Keratinocyte (primary cell): ENCODE measurements at regions not wholly inside any gene's neighbourhood (a gene's known extent, or its start where the extent isn't known, plus 50 kb on each side); places are given as distances from the start of the nearest gene placed in this dataset.

Source experiments
- DNase-seq: peaks from one replicate; pipeline ENCODE4 v3.0.0-alpha.2; 2011; ENCODE audit warnings: low read depth, missing footprints, low spot score
- FAIRE-seq: peaks from 2 replicates; lab custom pipeline; 2011; peaks lifted over from hg19 to GRCh38; lab: Jason Lieb, UNC
- H2AFZ ChIP-seq: 2 replicates; pipeline ENCODE4 v1.6.0; 2012; ENCODE audit warnings: low read length, control low read depth, inconsistent platforms; ENCODE audit not compliant: control insufficient read depth
- H3K27ac ChIP-seq: 2 replicates; pipeline ENCODE4 v1.5.1; 2011; ENCODE audit warnings: low read length; ENCODE audit not compliant: control insufficient read depth, insufficient read depth
- H3K27me3 ChIP-seq: 3 replicates; pipeline ENCODE4 v1.6.0; 2011; ENCODE audit warnings: low read length; ENCODE audit not compliant: control insufficient read depth, insufficient read depth; ENCODE audit errors: extremely low read depth
- H3K36me3 ChIP-seq, 2 experiments: 2 replicates in 1 of 2; 3 replicates in 1 of 2; pipeline ENCODE4 v1.5.1; 2011; ENCODE audit warnings: low read length in 2 of 2, mild to moderate bottlenecking in 1 of 2; ENCODE audit not compliant: control insufficient read depth in 2 of 2, insufficient read depth in 2 of 2; ENCODE audit errors: extremely low read depth in 1 of 2
- H3K4me1 ChIP-seq: 3 replicates; pipeline ENCODE4 v1.5.1; 2011; ENCODE audit warnings: low read length; ENCODE audit not compliant: control insufficient read depth, insufficient read depth; ENCODE audit errors: extremely low read depth
- H3K4me2 ChIP-seq: 3 replicates; pipeline ENCODE4 v1.6.0; 2011; ENCODE audit warnings: low read depth, low read length; ENCODE audit not compliant: control insufficient read depth, insufficient read depth; ENCODE audit errors: extremely low read depth
- H3K4me3 ChIP-seq, 3 experiments: fragments of 200-600 bp in 1 of 3; sonication (generic) in 1 of 3; 2 replicates in 2 of 3; 3 replicates in 1 of 3; pipeline ENCODE4 v1.5.1; 2011 to 2016; ENCODE audit warnings: low read length in 3 of 3, mild to moderate bottlenecking in 3 of 3, control low read depth in 2 of 3, inconsistent platforms in 1 of 3, low read depth in 1 of 3, mixed read lengths in 1 of 3, mixed run types in 1 of 3, moderate library complexity in 1 of 3; ENCODE audit not compliant: control insufficient read depth in 2 of 3, insufficient read depth in 2 of 3; ENCODE audit errors: extremely low read depth in 1 of 3
- H3K79me2 ChIP-seq: 2 replicates; pipeline ENCODE4 v1.6.0; 2012; ENCODE audit warnings: low read length; ENCODE audit not compliant: control insufficient read depth, insufficient read depth
- H3K9ac ChIP-seq: 3 replicates; pipeline ENCODE4 v1.6.0; 2011; ENCODE audit warnings: low read length; ENCODE audit not compliant: control insufficient read depth, insufficient read depth; ENCODE audit errors: extremely low read depth
- H3K9me1 ChIP-seq: 3 replicates; pipeline ENCODE4 v1.6.0; 2011; ENCODE audit warnings: low read length; ENCODE audit not compliant: control insufficient read depth, insufficient read depth; ENCODE audit errors: extremely low read depth
- H3K9me3 ChIP-seq: 2 replicates; pipeline ENCODE4 v1.5.1; 2012; ENCODE audit warnings: low read depth, low read length; ENCODE audit not compliant: control insufficient read depth
- H4K20me1 ChIP-seq: 3 replicates; pipeline ENCODE4 v1.6.0; 2011; ENCODE audit warnings: low read length; ENCODE audit not compliant: control insufficient read depth, insufficient read depth; ENCODE audit errors: extremely low read depth
- CTCF ChIP-seq, 3 experiments: IDR thresholded peaks in 1 of 3; conservative IDR thresholded peaks in 1 of 3; optimal IDR thresholded peaks in 1 of 3; 2 replicates in 2 of 3; 3 replicates in 1 of 3; pipeline versions ENCODE3 to v1.5.1; 2011; ENCODE audit warnings: low read length in 3 of 3, mild to moderate bottlenecking in 3 of 3, moderate library complexity in 2 of 3, control low read depth in 1 of 3, inconsistent platforms in 1 of 3; ENCODE audit not compliant: insufficient read depth in 2 of 3; ENCODE audit errors: extremely low read depth in 1 of 3
- EZH2 ChIP-seq: IDR thresholded peaks from one replicate; pipeline ENCODE4 v1.6.1; 2012; ENCODE audit warnings: inconsistent platforms, mild to moderate bottlenecking, low read length, moderate library complexity
- dilution Hi-C: fragments of 300-500 bp; cut with MboI; formaldehyde crosslinking; loops from one replicate; pipeline ENCODE4 v1.7.0; 2020; ENCODE audit warnings: low sequenced_read_pairs; ENCODE audit not compliant: extremely low pct_ligation_motif_present

GRCh38 chr5:17160756-17161040, 56.7 kb upstream of the BASP1 start:
- H3K27me3 ChIP-seq: no peaks in the 10 kb centered on the region
- H3K9me1 ChIP-seq: no peaks in the 10 kb centered on the region
- no peaks in the 10 kb centered on the region for H3K9me3 ChIP-seq
- no peak overlapping the region for H3K4me3 ChIP-seq
- peak overlapping the region; percentile 50 for H3K27ac ChIP-seq
- no peak overlapping the region for H3K4me2 ChIP-seq
- FAIRE-seq: no peak
- H4K20me1 ChIP-seq: no peaks in the 10 kb centered on the region
- H3K9ac ChIP-seq: no peak overlapping the region
- peak overlapping the region; percentile 16 for H2AFZ ChIP-seq
- dilution Hi-C loops: no loop called here
- no peaks in the 10 kb centered on the region for H3K36me3 ChIP-seq
- H3K4me1 ChIP-seq: peaks cover 38% of the 10 kb centered on the region
- TF ChIP-seq EZH2 (no peak), CTCF (optimal IDR thresholded peaks at IDR 0.05 in 1 of 3, IDR thresholded peaks at IDR 0.05 in 1 of 3, conservative IDR thresholded peaks at IDR 0.05 in 1 of 3; ENCODE audit: extremely low read depth in 1 of 3, insufficient read depth in 2 of 3, low read length in 3 of 3) (no peak)
- no peaks in the 10 kb centered on the region for H3K79me2 ChIP-seq
- DNase-seq: no peak

GRCh38 chr5:17161662-17162061, 55.8 kb upstream of the BASP1 start:
- dilution Hi-C loops: no loop called here
- Histone ChIP-seq H3K79me2 (no peaks in the 10 kb centered on the region), H3K9me1 (no peaks in the 10 kb centered on the region), H3K27ac (no peak overlapping the region), H3K4me1 (peaks cover 30% of the 10 kb centered on the region), H2AFZ (no peak overlapping the region), H3K4me2 (no peak overlapping the region), H3K9ac (no peak overlapping the region), H3K27me3 (no peaks in the 10 kb centered on the region), H3K36me3 (no peaks in the 10 kb centered on the region), H3K4me3 (no peak overlapping the region), H4K20me1 (no peaks in the 10 kb centered on the region), H3K9me3 (no peaks in the 10 kb centered on the region)
- DNase-seq (no peak), FAIRE-seq (no peak)
- TF ChIP-seq EZH2 (no peak), CTCF (optimal IDR thresholded peaks at IDR 0.05 in 1 of 3, IDR thresholded peaks at IDR 0.05 in 1 of 3, conservative IDR thresholded peaks at IDR 0.05 in 1 of 3; ENCODE audit: extremely low read depth in 1 of 3, insufficient read depth in 2 of 3, low read length in 3 of 3) (no peak)
